Non-pigmented ciliary epithelial cell (primary cell): ENCODE measurements at regions not wholly inside any gene's neighbourhood (a gene's known extent, or its start where the extent isn't known, plus 50 kb on each side); places are given as distances from the start of the nearest gene placed in this dataset.

Source experiments
- DNase-seq: peaks from one replicate; pipeline ENCODE4 v3.0.0-alpha.2; 2010; ENCODE audit warnings: low read depth

DNA sequence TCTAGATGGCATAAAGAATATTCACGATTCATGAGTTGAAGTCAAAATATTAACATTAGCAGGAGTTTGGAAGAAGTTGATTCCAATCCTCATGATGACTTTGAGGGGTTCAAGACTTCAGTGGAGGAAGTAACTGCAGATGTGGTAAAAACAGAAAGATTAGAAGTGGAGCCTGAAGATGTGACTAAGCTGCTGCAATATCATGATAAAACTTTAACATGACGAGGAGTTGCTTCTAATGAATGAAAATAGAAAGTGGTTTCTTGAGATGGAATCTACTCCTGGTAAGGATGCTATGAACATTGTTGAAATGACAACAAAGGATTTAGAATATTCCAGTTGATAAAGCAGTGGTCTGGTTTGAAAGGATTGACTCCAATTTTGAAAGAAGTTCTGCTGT is 70.1 kb upstream of the TMLHE start:
- DNase-seq = no peak

DNA sequence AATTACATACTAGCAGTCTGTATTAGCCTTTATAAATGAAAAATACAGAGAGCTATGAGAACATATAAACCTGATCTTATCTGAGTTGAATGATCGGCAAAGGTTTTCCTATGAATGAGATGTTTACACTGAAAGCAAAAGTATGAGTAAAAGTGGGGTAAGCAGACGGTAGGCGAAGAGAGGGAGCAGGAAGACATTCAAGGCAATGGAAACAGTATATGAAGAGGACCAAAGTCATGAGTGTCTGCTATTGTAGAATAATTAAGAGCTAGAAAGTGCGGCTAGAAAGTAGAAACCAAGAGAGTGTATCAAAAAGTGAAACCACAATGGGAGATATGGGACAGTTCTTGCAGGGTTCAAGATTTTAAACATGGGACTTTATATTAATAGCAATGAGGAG is 67.0 kb upstream of the TMLHE start:
- DNase-seq = no peak

DNA sequence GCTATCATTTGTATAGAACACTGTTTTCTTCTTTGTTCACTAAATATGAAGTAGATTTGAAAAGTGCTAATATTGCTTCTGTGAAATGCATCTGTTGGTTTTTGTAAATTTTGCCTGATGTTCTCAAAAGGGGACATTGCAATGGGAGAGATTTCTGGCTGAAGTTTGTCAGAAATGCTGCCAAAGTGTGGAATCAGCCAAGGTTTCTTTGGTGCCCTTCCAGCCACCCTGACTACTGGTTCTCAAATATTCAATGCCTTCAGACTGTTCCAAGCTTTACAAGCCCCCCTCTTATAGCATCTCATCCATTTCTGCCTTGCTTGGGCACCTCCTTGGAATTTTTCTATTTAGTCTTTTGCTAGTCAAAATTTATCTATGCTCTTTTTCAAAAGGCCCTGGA is 60.6 kb upstream of the TMLHE start:
- no peak for DNase-seq

DNA sequence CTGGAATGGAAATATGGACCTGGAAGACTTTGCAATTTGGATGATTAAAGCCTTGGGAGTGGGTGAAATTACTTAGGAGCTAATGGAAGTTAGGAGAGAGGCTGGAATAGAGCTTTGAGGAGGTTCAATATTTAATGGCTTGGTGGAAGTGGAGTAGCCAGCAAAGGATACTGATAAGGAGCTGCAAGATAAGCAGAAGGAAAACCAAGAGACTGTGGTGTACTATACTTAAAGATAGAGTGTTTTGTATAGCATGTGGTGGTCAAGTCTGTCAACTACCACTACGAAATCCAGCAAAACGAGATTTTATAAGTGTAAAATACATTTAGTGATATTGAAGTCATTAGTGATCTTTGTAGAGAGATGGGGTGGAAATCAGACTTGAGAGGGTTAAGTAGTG is 54.0 kb upstream of the TMLHE start:
- DNase-seq = no peak
